Neural cell (in vitro differentiated cells): ENCODE measurements at regions not wholly inside any gene's neighbourhood (a gene's known extent, or its start where the extent isn't known, plus 50 kb on each side); places are given as distances from the start of the nearest gene placed in this dataset.

Source experiments
- H2AFZ ChIP-seq: fragments of 200-600, 300-800 bp; sonication (generic), shearing (Covaris generic); 2 replicates; pipeline ENCODE4 v1.6.0; 2014; ENCODE audit warnings: low read depth, mild to moderate bottlenecking, antibody characterized with exemption, low read length, moderate library complexity
- H3F3A ChIP-seq: fragments of 200-600 bp; shearing (Covaris generic); 2 replicates; pipeline ENCODE4 v1.6.1; 2016; ENCODE audit warnings: mild to moderate bottlenecking, moderate library complexity, mixed read lengths, antibody characterized with exemption, low read length; ENCODE audit not compliant: insufficient read depth, poor library complexity, severe bottlenecking
- H3K27ac ChIP-seq: fragments of 200-600, 300-800 bp; sonication (generic), shearing (Covaris generic); 2 replicates; pipeline ENCODE4 v1.5.1; 2014; ENCODE audit warnings: mild to moderate bottlenecking, low read length, moderate library complexity
- H3K27me3 ChIP-seq: fragments of 300-800, 200-600 bp; sonication (generic), shearing (Covaris generic); 2 replicates; pipeline ENCODE4 v1.6.0; 2014; ENCODE audit warnings: mild to moderate bottlenecking, low read depth, low read length, moderate library complexity; ENCODE audit not compliant: insufficient read depth
- H3K36me3 ChIP-seq: fragments of 300-800, 200-600 bp; sonication (generic), shearing (Covaris generic); 2 replicates; pipeline ENCODE4 v1.5.1; 2014; ENCODE audit warnings: mild to moderate bottlenecking, antibody characterized with exemption, low read length, moderate library complexity; ENCODE audit not compliant: insufficient read depth
- H3K4me2 ChIP-seq: fragments of 300-800, 200-600 bp; sonication (generic), shearing (Covaris generic); 2 replicates; pipeline ENCODE4 v1.6.0; 2014; ENCODE audit warnings: mild to moderate bottlenecking, low read length
- H3K4me3 ChIP-seq: fragments of 300-800, 200-600 bp; sonication (generic), shearing (Covaris generic); 2 replicates; pipeline ENCODE4 v1.5.1; 2014; ENCODE audit warnings: mild to moderate bottlenecking, low read length, moderate library complexity
- H3K79me2 ChIP-seq: fragments of 200-600 bp; shearing (Covaris generic); replicated peaks from 2 replicates; pipeline ENCODE4 v1.6.0; 2014; ENCODE audit warnings: mild to moderate bottlenecking, low read length, moderate library complexity; ENCODE audit not compliant: insufficient read depth
- H3K9ac ChIP-seq: fragments of 300-800, 200-600 bp; sonication (generic), shearing (Covaris generic); 2 replicates; pipeline ENCODE4 v1.6.1; 2016; ENCODE audit warnings: mild to moderate bottlenecking, low read length, mixed read lengths
- H3K9me2 ChIP-seq: fragments of 200-600 bp; shearing (Covaris generic); 2 replicates; pipeline ENCODE4 v1.6.1; 2016; ENCODE audit warnings: mild to moderate bottlenecking, low read length, mixed read lengths; ENCODE audit not compliant: insufficient read depth
- H3K9me3 ChIP-seq: fragments of 200-600, 300-800 bp; sonication (generic), shearing (Covaris generic); 2 replicates; pipeline ENCODE4 v1.6.1; 2016; ENCODE audit warnings: mild to moderate bottlenecking, mixed run types, low read length, moderate library complexity, mixed read lengths
- H4K20me1 ChIP-seq: fragments of 200-600 bp; shearing (Covaris generic); 2 replicates; pipeline ENCODE4 v1.6.1; 2016; ENCODE audit warnings: mild to moderate bottlenecking, mixed run types; ENCODE audit not compliant: insufficient read depth
- CTCF ChIP-seq: fragments of 450-650 bp; IDR thresholded peaks from 2 replicates; pipeline ENCODE4 v1.5.1; 2014; ENCODE audit warnings: antibody characterized with exemption, mild to moderate bottlenecking, moderate library complexity; ENCODE audit not compliant: poor library complexity, severe bottlenecking
- EP300 ChIP-seq: fragments of 450-650 bp; conservative IDR thresholded peaks from 2 replicates; pipeline ENCODE4 v1.6.1; 2014; ENCODE audit warnings: antibody characterized with exemption, mild to moderate bottlenecking, moderate library complexity; ENCODE audit not compliant: poor library complexity, severe bottlenecking
- EZH2 ChIP-seq: fragments of 200-600, 300-800 bp; shearing (Covaris generic), sonication (generic); IDR thresholded peaks from 2 replicates; pipeline ENCODE4 v1.6.1; 2014; ENCODE audit warnings: antibody characterized with exemption, low read length, borderline replicate concordance, mild to moderate bottlenecking; ENCODE audit not compliant: insufficient read depth, poor library complexity, severe bottlenecking
- MXI1 ChIP-seq: fragments of 450-650 bp; conservative IDR thresholded peaks from 2 replicates; pipeline ENCODE4 v1.6.1; 2014; ENCODE audit warnings: antibody characterized with exemption, mild to moderate bottlenecking; ENCODE audit not compliant: poor library complexity, severe bottlenecking
- POLR2AphosphoS5 ChIP-seq: IDR thresholded peaks from 2 replicates; pipeline ENCODE4 v1.6.1; 2012
- RAD21 ChIP-seq: fragments of 450-650 bp; conservative IDR thresholded peaks from 2 replicates; pipeline ENCODE4 v1.6.1; 2014; ENCODE audit warnings: antibody characterized with exemption, mild to moderate bottlenecking, moderate library complexity
- SMC3 ChIP-seq: fragments of 450-650 bp; conservative IDR thresholded peaks from 2 replicates; pipeline ENCODE4 v1.6.1; 2014; ENCODE audit warnings: antibody characterized with exemption, mild to moderate bottlenecking, moderate library complexity; ENCODE audit not compliant: poor library complexity
- TAF1 ChIP-seq: IDR thresholded peaks from 2 replicates; pipeline ENCODE4 v1.6.1; 2012; ENCODE audit warnings: low read depth
- TF ChIP-seq, protein P1 (sequence below): IDR thresholded peaks from 2 replicates; pipeline ENCODE4 v1.6.1; 2012; ENCODE audit warnings: borderline replicate concordance

- no peaks in the 10 kb centered on the region for H3K9me3 ChIP-seq
- no peak overlapping the region for H3K27ac ChIP-seq
- H3K27me3 ChIP-seq = no peaks in the 10 kb centered on the region
- H3K4me3 ChIP-seq = no peak overlapping the region
- no peaks in the 10 kb centered on the region for H3K9me2 ChIP-seq
- H3K79me2 ChIP-seq = no peaks in the 10 kb centered on the region
- H3K9ac ChIP-seq = no peak overlapping the region
- no peak overlapping the region for H2AFZ ChIP-seq
- TF ChIP-seq RAD21 (no peak), SMC3 (no peak), EP300 (no peak), MXI1 (no peak), TAF1 (no peak), EZH2 (no peak), CTCF (no peak), POLR2AphosphoS5 (no peak)
- TF ChIP-seq, protein P1, sequence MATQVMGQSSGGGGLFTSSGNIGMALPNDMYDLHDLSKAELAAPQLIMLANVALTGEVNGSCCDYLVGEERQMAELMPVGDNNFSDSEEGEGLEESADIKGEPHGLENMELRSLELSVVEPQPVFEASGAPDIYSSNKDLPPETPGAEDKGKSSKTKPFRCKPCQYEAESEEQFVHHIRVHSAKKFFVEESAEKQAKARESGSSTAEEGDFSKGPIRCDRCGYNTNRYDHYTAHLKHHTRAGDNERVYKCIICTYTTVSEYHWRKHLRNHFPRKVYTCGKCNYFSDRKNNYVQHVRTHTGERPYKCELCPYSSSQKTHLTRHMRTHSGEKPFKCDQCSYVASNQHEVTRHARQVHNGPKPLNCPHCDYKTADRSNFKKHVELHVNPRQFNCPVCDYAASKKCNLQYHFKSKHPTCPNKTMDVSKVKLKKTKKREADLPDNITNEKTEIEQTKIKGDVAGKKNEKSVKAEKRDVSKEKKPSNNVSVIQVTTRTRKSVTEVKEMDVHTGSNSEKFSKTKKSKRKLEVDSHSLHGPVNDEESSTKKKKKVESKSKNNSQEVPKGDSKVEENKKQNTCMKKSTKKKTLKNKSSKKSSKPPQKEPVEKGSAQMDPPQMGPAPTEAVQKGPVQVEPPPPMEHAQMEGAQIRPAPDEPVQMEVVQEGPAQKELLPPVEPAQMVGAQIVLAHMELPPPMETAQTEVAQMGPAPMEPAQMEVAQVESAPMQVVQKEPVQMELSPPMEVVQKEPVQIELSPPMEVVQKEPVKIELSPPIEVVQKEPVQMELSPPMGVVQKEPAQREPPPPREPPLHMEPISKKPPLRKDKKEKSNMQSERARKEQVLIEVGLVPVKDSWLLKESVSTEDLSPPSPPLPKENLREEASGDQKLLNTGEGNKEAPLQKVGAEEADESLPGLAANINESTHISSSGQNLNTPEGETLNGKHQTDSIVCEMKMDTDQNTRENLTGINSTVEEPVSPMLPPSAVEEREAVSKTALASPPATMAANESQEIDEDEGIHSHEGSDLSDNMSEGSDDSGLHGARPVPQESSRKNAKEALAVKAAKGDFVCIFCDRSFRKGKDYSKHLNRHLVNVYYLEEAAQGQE = no peak
- H3F3A ChIP-seq = no peaks in the 10 kb centered on the region
- no peaks in the 10 kb centered on the region for H4K20me1 ChIP-seq
- H3K36me3 ChIP-seq = no peaks in the 10 kb centered on the region
- H3K4me2 ChIP-seq = no peak overlapping the region
Measured at GRCh38 chr4:79764120-79764519, 308.9 kb downstream of the ANTXR2 start.

DNA sequence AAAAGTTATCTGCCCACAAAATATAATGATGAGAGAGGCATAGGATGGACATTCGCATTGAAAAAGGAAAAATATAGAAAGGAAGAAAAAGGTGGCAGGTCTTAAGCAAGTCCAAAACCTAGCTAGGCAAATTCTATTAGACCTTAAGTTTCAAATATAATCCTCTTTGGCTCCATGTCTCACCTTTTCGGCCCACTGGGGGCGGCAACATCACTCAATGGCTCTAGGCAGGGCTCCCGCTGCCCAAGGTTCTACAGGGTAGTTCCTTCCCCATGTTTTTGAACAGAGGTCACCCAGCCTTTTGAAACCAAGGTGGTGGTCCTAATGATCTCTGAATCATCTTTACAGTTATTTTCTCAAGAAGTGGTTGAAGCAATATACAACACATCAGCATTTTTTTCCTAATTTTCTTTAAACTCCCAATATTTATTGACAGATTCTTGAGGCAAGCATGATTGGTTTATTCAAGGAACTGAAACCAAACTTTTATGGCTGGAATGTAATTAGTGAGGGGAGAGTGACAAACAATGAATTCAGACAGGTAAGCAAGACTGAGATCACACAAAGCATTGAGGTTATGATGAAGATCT lies 309.4 kb downstream of the ANTXR2 start:
- Histone ChIP-seq H4K20me1 (no peaks in the 10 kb centered on the region), H3K9me3 (no peaks in the 10 kb centered on the region), H3K36me3 (no peaks in the 10 kb centered on the region), H2AFZ (no peak overlapping the region), H3K4me3 (no peak overlapping the region), H3K27me3 (no peaks in the 10 kb centered on the region), H3K79me2 (no peaks in the 10 kb centered on the region), H3K9ac (no peak overlapping the region), H3F3A (no peaks in the 10 kb centered on the region), H3K4me2 (no peak overlapping the region), H3K9me2 (no peaks in the 10 kb centered on the region), H3K27ac (no peak overlapping the region)
- no peak for TF ChIP-seq CTCF
- no peak for TF ChIP-seq MXI1
- no peak for TF ChIP-seq EP300
- TF ChIP-seq TAF1 = no peak
- TF ChIP-seq POLR2AphosphoS5 = no peak
- TF ChIP-seq SMC3 = no peak
- no peak for TF ChIP-seq EZH2
- TF ChIP-seq, protein P1 = no peak
- TF ChIP-seq RAD21 = no peak
